SK-N-SH treated with all-trans-retinoic acid at 6 μM for 48 hours (cell line): ENCODE measurements at regions not wholly inside any gene's neighbourhood (a gene's known extent, or its start where the extent isn't known, plus 50 kb on each side); places are given as distances from the start of the nearest gene placed in this dataset.

Source experiments
- ATAC-seq: fragments of 200-7000 bp; cut with Tn5 transposase; 3 replicates; pipeline ENCODE4 v1.9.1; 2020; ENCODE audit warnings: mild to moderate bottlenecking, moderate library complexity
- ARNTL ChIP-seq: fragments of 450-650 bp; formaldehyde crosslinking; IDR thresholded peaks from 2 replicates; pipeline ENCODE4 v1.5.0; 2020; ENCODE audit warnings: low read depth, mild to moderate bottlenecking, moderate library complexity, borderline replicate concordance
- BACH2 ChIP-seq: fragments of 250-450 bp; sonication (Bioruptor Pico); IDR thresholded peaks from 2 replicates; pipeline ENCODE4 v1.9.0; 2021; ENCODE audit warnings: mild to moderate bottlenecking, borderline replicate concordance
- CREB5 ChIP-seq: fragments of 250-450 bp; sonication (Bioruptor Pico); IDR thresholded peaks from 2 replicates; pipeline ENCODE4 v1.5.1; 2020; ENCODE audit warnings: low read depth, mild to moderate bottlenecking, moderate library complexity
- CSDC2 ChIP-seq: fragments of 250-450 bp; sonication (Bioruptor Pico); IDR thresholded peaks from 2 replicates; pipeline ENCODE4 v1.5.0; 2020; ENCODE audit warnings: mild to moderate bottlenecking, moderate library complexity
- CSRNP3 ChIP-seq: fragments of 250-450 bp; sonication (Bioruptor Pico); IDR thresholded peaks from 2 replicates; pipeline ENCODE4 v1.5.1; 2021; ENCODE audit warnings: mild to moderate bottlenecking, moderate library complexity
- ESRRG ChIP-seq: fragments of 250-450 bp; sonication (Bioruptor Pico); IDR thresholded peaks from 2 replicates; pipeline ENCODE4 v1.6.1; 2021; ENCODE audit warnings: mild to moderate bottlenecking
- GLIS3 ChIP-seq: fragments of 250-450 bp; sonication (Bioruptor Pico); IDR thresholded peaks from 2 replicates; pipeline ENCODE4 v1.5.0; 2020; ENCODE audit warnings: mild to moderate bottlenecking, moderate library complexity
- ISL1 ChIP-seq: fragments of 250-450 bp; sonication (Bioruptor Pico); IDR thresholded peaks from 2 replicates; pipeline ENCODE4 v2.1.2; 2022; ENCODE audit warnings: mild to moderate bottlenecking, moderate library complexity
- OSR1 ChIP-seq: fragments of 250-450 bp; sonication (Bioruptor Pico); IDR thresholded peaks from 2 replicates; pipeline ENCODE4 v1.8.0; 2022; ENCODE audit warnings: moderate library complexity, mild to moderate bottlenecking, inconsistent platforms
- PATZ1 ChIP-seq: fragments of 250-450 bp; sonication (Bioruptor Pico); IDR thresholded peaks from 2 replicates; pipeline ENCODE4 v1.8.0; 2020; ENCODE audit warnings: mild to moderate bottlenecking, moderate library complexity, borderline replicate concordance
- POU6F1 ChIP-seq: fragments of 250-450 bp; sonication (Bioruptor Pico); IDR thresholded peaks from 2 replicates; pipeline ENCODE4 v1.8.0; 2021; ENCODE audit warnings: low read depth, mild to moderate bottlenecking, moderate library complexity, borderline replicate concordance
- PPARA ChIP-seq: fragments of 250-450 bp; sonication (Bioruptor Pico); IDR thresholded peaks from 2 replicates; pipeline ENCODE4 v1.5.0; 2020; ENCODE audit warnings: mild to moderate bottlenecking, borderline replicate concordance
- RARB ChIP-seq: fragments of 250-450 bp; sonication (Bioruptor Pico); IDR thresholded peaks from 2 replicates; pipeline ENCODE4 v1.8.0; 2021; ENCODE audit warnings: mild to moderate bottlenecking, moderate library complexity
- SNAI2 ChIP-seq: fragments of 250-450 bp; sonication (Bioruptor Pico); IDR thresholded peaks from 2 replicates; pipeline ENCODE4 v1.5.0; 2020; ENCODE audit warnings: mild to moderate bottlenecking, moderate library complexity
- TCF4 ChIP-seq: fragments of 250-450 bp; sonication (Bioruptor Pico); IDR thresholded peaks from 2 replicates; pipeline ENCODE4 v1.8.0; 2021; ENCODE audit warnings: mild to moderate bottlenecking, moderate library complexity, borderline replicate concordance
- TOX ChIP-seq: fragments of 250-450 bp; sonication (Bioruptor Pico); IDR thresholded peaks from 2 replicates; pipeline ENCODE4 v1.8.0; 2021; ENCODE audit warnings: mild to moderate bottlenecking, moderate library complexity, borderline replicate concordance
- ZC3H10 ChIP-seq: fragments of 250-450 bp; sonication (Bioruptor Pico); IDR thresholded peaks from 2 replicates; pipeline ENCODE4 v1.5.1; 2021; ENCODE audit warnings: mild to moderate bottlenecking, moderate library complexity
- ZFP3 ChIP-seq: fragments of 250-450 bp; sonication (Bioruptor Pico); IDR thresholded peaks from 2 replicates; pipeline ENCODE4 v1.5.0; 2020; ENCODE audit warnings: mild to moderate bottlenecking, moderate library complexity
- ZNF565 ChIP-seq: fragments of 450-650 bp; formaldehyde crosslinking; conservative IDR thresholded peaks from 2 replicates; pipeline ENCODE4 v1.5.0; 2020; ENCODE audit warnings: low read depth, mild to moderate bottlenecking, moderate library complexity
- ZNF70 ChIP-seq: fragments of 450-650 bp; formaldehyde crosslinking; IDR thresholded peaks from 2 replicates; pipeline ENCODE4 v1.5.0; 2020; ENCODE audit warnings: mild to moderate bottlenecking, moderate library complexity
- ZNF8 ChIP-seq: fragments of 450-650 bp; formaldehyde crosslinking; IDR thresholded peaks from 2 replicates; pipeline ENCODE4 v1.5.0; 2020; ENCODE audit warnings: mild to moderate bottlenecking, moderate library complexity

GRCh38 chr14:54098536-54098935 is 141.9 kb upstream of the BMP4 start:
- no peak for ATAC-seq
- TF ChIP-seq ZNF70 (CRISPR knock-in tag) (no peak), CREB5 (CRISPR knock-in tag) (no peak), POU6F1 (no peak), TCF4 (no peak), OSR1 (no peak), TOX (CRISPR knock-in tag) (no peak), PPARA (CRISPR knock-in tag) (no peak), ZNF8 (CRISPR knock-in tag) (no peak), SNAI2 (CRISPR knock-in tag) (no peak), ZFP3 (CRISPR knock-in tag) (no peak), ISL1 (CRISPR knock-in tag) (no peak)

- no peak for TF ChIP-seq TOX (CRISPR knock-in tag)
- ATAC-seq: no peak
Measured at GRCh38 chr14:54102051-54102456, 145.4 kb upstream of the BMP4 start.

- no peak for TF ChIP-seq PATZ1
- TF ChIP-seq ZNF565 (CRISPR knock-in tag): no peak
- no peak for TF ChIP-seq PPARA (CRISPR knock-in tag)
- no peak for TF ChIP-seq TCF4
- no peak for TF ChIP-seq ZNF8 (CRISPR knock-in tag)
- no peak for TF ChIP-seq POU6F1
- TF ChIP-seq ZFP3 (CRISPR knock-in tag): no peak
- no peak for TF ChIP-seq RARB
- no peak for TF ChIP-seq CSDC2
- no peak for TF ChIP-seq ESRRG (CRISPR knock-in tag)
- no peak for TF ChIP-seq BACH2 (CRISPR knock-in tag)
- no peak for TF ChIP-seq ZC3H10 (CRISPR knock-in tag)
- TF ChIP-seq ISL1 (CRISPR knock-in tag): no peak
- no peak for TF ChIP-seq GLIS3 (CRISPR knock-in tag)
- no peak for TF ChIP-seq CREB5 (CRISPR knock-in tag)
- no peak for TF ChIP-seq CSRNP3 (CRISPR knock-in tag)
- no peak for ATAC-seq
Measured at GRCh38 chr14:54102530-54102929, 145.9 kb upstream of the BMP4 start.

- ATAC-seq: no peak
- TF ChIP-seq GLIS3 (CRISPR knock-in tag): no peak
- no peak for TF ChIP-seq ARNTL (CRISPR knock-in tag)
- no peak for TF ChIP-seq TOX (CRISPR knock-in tag)
- no peak for TF ChIP-seq CSRNP3 (CRISPR knock-in tag)
- no peak for TF ChIP-seq PATZ1
- no peak for TF ChIP-seq ZNF70 (CRISPR knock-in tag)
- no peak for TF ChIP-seq RARB
- TF ChIP-seq ZC3H10 (CRISPR knock-in tag): no peak
- TF ChIP-seq PPARA (CRISPR knock-in tag): no peak
- TF ChIP-seq OSR1: no peak
- TF ChIP-seq SNAI2 (CRISPR knock-in tag): no peak
Measured at GRCh38 chr14:54104601-54105145, 148.0 kb upstream of the BMP4 start.
